IgD-negative memory B cell (primary cell): ENCODE measurements at regions not wholly inside any gene's neighbourhood (a gene's known extent, or its start where the extent isn't known, plus 50 kb on each side); places are given as distances from the start of the nearest gene placed in this dataset.
A peak's percentile ranks its signal among the peaks of the same experiment; 100 is the strongest.

Source experiments
- H3K27ac Mint-ChIP-seq, 3 donors: one replicate each; pipeline ENCODE4 v1.8.0; 2020 to 2022; ENCODE audit warnings: mild to moderate bottlenecking in 3 of 3, mixed read lengths in 3 of 3, moderate library complexity in 1 of 3
- H3K27me3 Mint-ChIP-seq: one replicate; pipeline ENCODE4 v1.8.0; 2021; ENCODE audit warnings: mixed read lengths
- H3K36me3 Mint-ChIP-seq: one replicate; pipeline ENCODE4 v1.8.0; 2020; ENCODE audit warnings: mild to moderate bottlenecking, mixed read lengths
- H3K4me1 Mint-ChIP-seq, 3 donors: one replicate each; pipeline ENCODE4 v1.8.0; 2020 to 2022; ENCODE audit warnings: mixed read lengths in 3 of 3, mild to moderate bottlenecking in 1 of 3
- H3K4me3 Mint-ChIP-seq, 4 donors: one replicate each; pipeline ENCODE4 v1.8.0; 2020 to 2022; ENCODE audit warnings: mild to moderate bottlenecking in 4 of 4, mixed read lengths in 4 of 4, moderate library complexity in 3 of 4
- H3K9me3 Mint-ChIP-seq, 3 donors: one replicate each; pipeline ENCODE4 v1.8.0; 2020 to 2021; ENCODE audit warnings: mixed read lengths in 3 of 3, mild to moderate bottlenecking in 1 of 3

GRCh38 chr2:120958623-120959366 lies 223.1 kb downstream of the GLI2 start:
- Mint-ChIP-seq H3K36me3 (no peaks in the 10 kb centered on the region), H3K27me3 (peaks cover 1% of the 10 kb centered on the region), H3K4me1 (peaks cover 0 to 1% (median 0%) of the 10 kb centered on the region in 3 donors), H3K4me3 (no peak overlapping the region), H3K9me3 (peaks cover 0 to 3% (median 0%) of the 10 kb centered on the region in 3 donors), H3K27ac (no peak overlapping the region)

DNA sequence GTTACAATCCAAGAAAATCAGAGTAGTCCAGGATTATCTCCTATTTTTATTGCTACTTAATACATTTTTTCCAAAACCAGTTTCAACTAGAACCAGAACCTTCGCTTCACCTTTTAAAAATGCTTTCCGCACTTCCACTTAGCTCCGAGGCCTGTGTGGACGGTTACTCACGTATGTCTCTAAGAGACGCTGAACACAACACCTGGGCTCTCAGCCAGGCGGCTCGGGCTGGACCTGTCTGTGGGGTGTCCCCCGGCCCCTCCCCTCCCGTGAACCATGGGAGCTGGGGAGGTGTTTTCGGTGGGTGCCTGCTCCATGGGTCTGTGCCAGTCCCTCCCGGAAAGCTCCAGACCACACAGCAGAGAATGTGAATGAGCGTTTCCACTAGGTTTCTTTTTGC lies 223.8 kb downstream of the GLI2 start:
- Mint-ChIP-seq H3K9me3 (peaks cover 0 to 2% (median 0%) of the 10 kb centered on the region in 3 donors), H3K4me1 (peaks cover 0 to 1% (median 0%) of the 10 kb centered on the region in 3 donors), H3K36me3 (no peaks in the 10 kb centered on the region), H3K4me3 (no peak overlapping the region), H3K27ac (no peak overlapping the region), H3K27me3 (no peaks in the 10 kb centered on the region)

GRCh38 chr2:120960770-120961366 lies 225.2 kb downstream of the GLI2 start:
- Mint-ChIP-seq H3K9me3 (no peaks in the 10 kb centered on the region), H3K27ac (no peak overlapping the region), H3K4me1 (no peaks in the 10 kb centered on the region), H3K4me3 (no peak overlapping the region), H3K36me3 (no peaks in the 10 kb centered on the region), H3K27me3 (no peaks in the 10 kb centered on the region)

DNA sequence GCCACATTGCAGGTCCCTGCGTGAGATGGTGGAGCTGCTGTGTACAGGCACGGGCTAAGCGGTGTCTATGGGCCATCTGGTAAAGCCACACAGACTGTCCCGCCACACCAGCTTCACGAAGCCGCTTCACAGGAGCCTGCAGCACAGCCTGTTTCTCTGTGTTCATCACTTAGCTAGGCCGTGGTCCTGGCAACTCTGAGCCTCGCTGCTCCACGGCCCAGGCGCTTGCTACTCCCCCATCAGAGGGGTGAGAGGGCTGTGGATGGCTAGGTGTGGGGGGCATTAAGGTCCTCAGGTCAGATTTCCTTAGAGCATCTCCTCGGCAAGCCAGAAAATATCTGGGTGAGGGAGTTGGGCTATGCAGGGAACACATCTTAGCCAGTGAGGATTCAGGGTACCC lies 225.7 kb downstream of the GLI2 start:
- Mint-ChIP-seq H3K9me3 (no peaks in the 10 kb centered on the region), H3K4me1 (no peaks in the 10 kb centered on the region), H3K36me3 (no peaks in the 10 kb centered on the region), H3K4me3 (no peak overlapping the region), H3K27ac (no peak overlapping the region), H3K27me3 (no peaks in the 10 kb centered on the region)

- Mint-ChIP-seq H3K27ac (peak overlapping the region in 1 of 3 donors; percentile 53), H3K4me1 (no peaks in the 10 kb centered on the region)
These were observed 228.5 kb downstream of the GLI2 start for GRCh38 chr2:120963997-120964705.

GRCh38 chr2:120964819-120965218 lies 229.2 kb downstream of the GLI2 start:
- H3K9me3 Mint-ChIP-seq = no peaks in the 10 kb centered on the region
- H3K27me3 Mint-ChIP-seq = no peaks in the 10 kb centered on the region
- H3K4me3 Mint-ChIP-seq = no peak overlapping the region
- H3K27ac Mint-ChIP-seq = no peak overlapping the region
- no peaks in the 10 kb centered on the region for H3K4me1 Mint-ChIP-seq
- no peaks in the 10 kb centered on the region for H3K36me3 Mint-ChIP-seq

More at GRCh38 chr2:120963997-120964705, 228.5 kb downstream of the GLI2 start:
- Mint-ChIP-seq H3K27me3 (no peaks in the 10 kb centered on the region), H3K9me3 (no peaks in the 10 kb centered on the region), H3K4me3 (no peak overlapping the region), H3K36me3 (no peaks in the 10 kb centered on the region)

- H3K27ac Mint-ChIP-seq = no peak overlapping the region
- no peaks in the 10 kb centered on the region for H3K9me3 Mint-ChIP-seq
These were observed 231.0 kb downstream of the GLI2 start for GRCh38 chr2:120966510-120967254.

DNA sequence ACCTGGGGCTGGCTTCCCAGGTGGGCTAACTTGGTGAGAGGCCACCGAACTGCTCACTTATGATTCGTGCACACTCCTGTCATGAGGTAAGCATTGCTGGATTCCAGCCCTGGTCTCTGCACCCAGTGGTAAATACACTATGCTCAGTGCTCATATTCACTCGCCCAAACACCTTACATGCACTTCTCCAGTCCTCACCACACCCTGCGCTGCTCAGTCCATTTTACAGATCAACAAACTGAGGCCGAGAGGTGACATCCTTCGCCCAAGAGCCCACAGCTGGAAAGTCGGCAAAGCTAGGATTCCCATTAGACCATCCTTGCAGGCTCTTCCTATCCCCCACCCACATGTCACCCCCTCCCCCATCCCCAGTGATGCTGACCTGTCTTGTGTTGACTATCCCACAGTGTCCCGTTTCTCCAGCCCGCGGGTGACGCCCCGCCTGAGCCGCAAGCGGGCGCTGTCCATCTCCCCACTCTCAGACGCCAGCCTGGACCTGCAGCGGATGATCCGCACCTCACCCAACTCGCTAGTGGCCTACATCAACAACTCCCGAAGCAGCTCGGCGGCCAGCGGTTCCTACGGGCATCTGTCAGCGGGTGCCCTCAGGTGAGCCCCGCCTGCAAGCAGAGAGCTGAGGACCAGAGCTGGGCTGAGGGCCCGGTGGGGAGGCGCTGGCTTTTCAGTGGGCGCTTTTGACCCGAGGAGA lies 232.8 kb downstream of the GLI2 start:
- Mint-ChIP-seq H3K27me3 (no peaks in the 10 kb centered on the region), H3K4me1 (no peaks in the 10 kb centered on the region), H3K36me3 (no peaks in the 10 kb centered on the region), H3K27ac (no peak overlapping the region), H3K4me3 (no peak overlapping the region), H3K9me3 (no peaks in the 10 kb centered on the region)

More at GRCh38 chr2:120966510-120967254, 231.0 kb downstream of the GLI2 start:
- no peak overlapping the region for H3K4me3 Mint-ChIP-seq
- H3K4me1 Mint-ChIP-seq = no peaks in the 10 kb centered on the region
- H3K36me3 Mint-ChIP-seq = no peaks in the 10 kb centered on the region
- H3K27me3 Mint-ChIP-seq = no peaks in the 10 kb centered on the region

DNA sequence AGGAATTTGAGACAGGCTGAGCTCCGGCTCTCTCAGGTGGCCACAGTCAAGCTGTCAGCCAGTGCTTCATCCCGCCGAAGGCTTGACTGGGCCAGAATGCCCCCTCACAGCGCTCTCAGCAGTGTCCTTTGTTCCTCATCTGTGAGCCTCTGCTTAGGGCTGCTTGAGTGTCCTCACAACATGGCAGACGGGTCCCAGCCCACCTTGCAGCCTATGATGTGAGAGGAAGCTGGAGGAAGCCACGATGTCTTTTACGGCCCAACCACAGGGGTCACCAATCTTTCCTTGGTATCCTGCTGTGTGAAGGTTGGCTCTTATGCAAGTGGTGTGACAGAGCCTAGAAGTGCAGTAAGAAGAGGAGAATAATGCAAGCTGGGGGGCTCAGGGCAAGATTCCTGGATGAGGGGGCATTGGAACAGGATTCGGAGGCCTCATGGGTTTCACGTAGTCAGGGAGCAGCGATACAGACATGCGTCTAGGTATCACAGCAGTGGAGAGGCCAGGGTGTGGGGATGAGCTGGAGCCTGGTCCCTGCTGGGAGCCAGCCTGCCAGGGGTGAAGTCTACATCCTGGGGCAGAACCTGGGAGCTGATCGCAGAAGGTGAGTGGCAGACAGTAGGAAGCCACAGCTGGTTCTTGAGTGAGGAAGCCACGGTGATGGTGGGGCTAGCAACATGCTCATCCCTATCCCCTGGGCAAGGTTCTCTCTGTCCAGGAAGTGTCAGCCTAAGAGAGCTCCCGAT lies 234.1 kb downstream of the GLI2 start:
- no peaks in the 10 kb centered on the region for H3K9me3 Mint-ChIP-seq
- H3K36me3 Mint-ChIP-seq = no peaks in the 10 kb centered on the region
- H3K4me3 Mint-ChIP-seq = no peak overlapping the region
- no peaks in the 10 kb centered on the region for H3K4me1 Mint-ChIP-seq
- H3K27me3 Mint-ChIP-seq = no peaks in the 10 kb centered on the region
- H3K27ac Mint-ChIP-seq = no peak overlapping the region

DNA sequence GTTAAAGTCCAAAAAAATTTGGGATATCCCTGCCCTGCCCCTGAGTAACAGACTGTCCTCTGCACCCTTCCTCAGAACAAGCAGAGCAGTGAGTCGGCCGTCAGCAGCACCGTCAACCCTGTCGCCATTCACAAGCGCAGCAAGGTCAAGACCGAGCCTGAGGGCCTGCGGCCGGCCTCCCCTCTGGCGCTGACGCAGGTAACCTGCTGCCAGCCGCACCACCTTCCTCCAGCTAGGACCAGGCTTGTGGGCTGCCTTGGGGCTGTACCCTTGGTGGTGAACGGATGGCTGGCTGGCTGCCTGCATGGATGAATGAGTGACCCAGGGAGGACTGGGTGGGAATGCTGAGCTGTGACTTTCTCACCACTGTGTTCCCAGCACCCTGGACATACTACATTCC lies 236.2 kb downstream of the GLI2 start:
- H3K27me3 Mint-ChIP-seq = no peaks in the 10 kb centered on the region
- no peaks in the 10 kb centered on the region for H3K9me3 Mint-ChIP-seq

DNA sequence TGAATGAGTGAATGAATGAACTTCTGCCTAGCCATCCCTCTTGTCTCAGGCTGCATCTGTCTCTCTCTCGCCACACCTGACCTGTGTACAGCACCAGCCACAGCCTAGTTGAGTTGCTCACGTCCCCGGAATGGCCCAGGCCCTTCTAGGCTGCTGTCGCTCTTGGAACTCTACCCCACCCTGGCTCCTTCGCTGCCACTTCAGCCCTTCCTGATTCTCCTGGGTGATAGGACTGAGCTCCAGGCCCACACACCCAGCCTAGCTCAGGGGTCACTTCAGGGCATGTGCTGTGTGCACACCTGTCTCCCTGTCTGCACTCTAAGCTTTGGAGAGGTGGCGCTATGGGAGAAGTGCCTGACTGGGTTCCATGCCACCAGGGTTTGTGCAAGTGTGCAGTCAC lies 236.6 kb downstream of the GLI2 start:
- H3K36me3 Mint-ChIP-seq = no peaks in the 10 kb centered on the region
- H3K27ac Mint-ChIP-seq = no peak overlapping the region
- H3K27me3 Mint-ChIP-seq = no peaks in the 10 kb centered on the region
- H3K4me1 Mint-ChIP-seq = no peaks in the 10 kb centered on the region
- no peak overlapping the region for H3K4me3 Mint-ChIP-seq
- H3K9me3 Mint-ChIP-seq = no peaks in the 10 kb centered on the region

More for the DNA sequence above, 236.2 kb downstream of the GLI2 start:
- Mint-ChIP-seq H3K4me3 (no peak overlapping the region), H3K4me1 (no peaks in the 10 kb centered on the region), H3K27ac (no peak overlapping the region), H3K36me3 (no peaks in the 10 kb centered on the region)

GRCh38 chr2:120973196-120973595 lies 237.5 kb downstream of the GLI2 start:
- H3K4me3 Mint-ChIP-seq = no peak overlapping the region
- no peaks in the 10 kb centered on the region for H3K9me3 Mint-ChIP-seq
- no peaks in the 10 kb centered on the region for H3K27me3 Mint-ChIP-seq
- no peaks in the 10 kb centered on the region for H3K36me3 Mint-ChIP-seq
- H3K4me1 Mint-ChIP-seq = no peaks in the 10 kb centered on the region
- H3K27ac Mint-ChIP-seq = no peak overlapping the region

DNA sequence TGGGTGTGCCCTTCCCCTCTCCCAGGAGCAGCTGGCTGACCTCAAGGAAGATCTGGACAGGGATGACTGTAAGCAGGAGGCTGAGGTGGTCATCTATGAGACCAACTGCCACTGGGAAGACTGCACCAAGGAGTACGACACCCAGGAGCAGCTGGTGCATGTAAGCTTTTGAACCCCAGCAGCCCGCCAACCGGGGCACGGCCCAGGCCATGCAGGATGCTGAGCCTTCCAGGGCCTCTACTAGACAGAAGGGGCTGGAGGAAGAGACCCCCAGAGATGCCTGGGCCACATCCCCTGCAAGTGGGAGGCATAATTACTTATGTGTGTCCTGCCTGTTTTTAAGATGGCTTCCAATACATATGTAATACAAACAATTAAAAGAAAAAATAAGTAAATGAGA lies 239.3 kb downstream of the GLI2 start:
- Mint-ChIP-seq H3K27me3 (no peaks in the 10 kb centered on the region), H3K4me3 (no peak overlapping the region), H3K9me3 (peaks cover 0 to 5% (median 3%) of the 10 kb centered on the region in 3 donors), H3K4me1 (no peaks in the 10 kb centered on the region), H3K36me3 (no peaks in the 10 kb centered on the region), H3K27ac (no peak overlapping the region)
